H54 (cell line): ENCODE measurements at regions not wholly inside any gene's neighbourhood (a gene's known extent, or its start where the extent isn't known, plus 50 kb on each side); places are given as distances from the start of the nearest gene placed in this dataset.
"Not testable (repeated sequence)": the region's sequence is repeated elsewhere in the genome, so short reads cannot be mapped to it uniquely, and the experiment has no call there.

Experiments used
- DNase-seq: peaks from one replicate; pipeline ENCODE4 v3.0.0; 2011; ENCODE audit warnings: low spot score, mixed read lengths; ENCODE audit not compliant: insufficient read length
- FAIRE-seq: peaks from 3 replicates; lab custom pipeline; 2011; peaks lifted over from hg19 to GRCh38; lab: Jason Lieb, UNC
- POLR2A ChIP-seq: IDR thresholded peaks from 2 replicates; pipeline ENCODE4 v1.6.1; 2011; ENCODE audit warnings: low read depth, mild to moderate bottlenecking, low read length

DNA sequence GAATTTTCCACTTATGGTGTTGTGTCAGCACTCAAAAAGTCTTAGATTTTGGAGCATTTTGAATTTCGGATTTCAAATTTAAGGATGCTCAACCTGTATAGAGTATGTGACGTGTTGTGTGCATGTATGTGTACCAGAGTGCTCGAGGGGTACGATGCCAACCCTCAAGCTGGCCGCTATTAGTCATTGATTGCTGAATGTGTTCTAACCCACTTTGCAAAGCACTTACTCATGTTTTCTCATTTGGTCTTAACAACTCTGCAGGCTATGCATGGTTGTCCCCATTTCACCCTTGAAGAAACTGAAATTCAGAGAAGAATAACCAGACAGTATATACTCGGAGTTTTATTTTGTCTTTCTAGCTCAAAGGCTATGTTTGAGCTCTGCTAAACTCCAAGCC is 196.4 kb upstream of the TENM4 start:
- DNase-seq: no peak
- no peak for TF ChIP-seq POLR2A
- no peak for FAIRE-seq

DNA sequence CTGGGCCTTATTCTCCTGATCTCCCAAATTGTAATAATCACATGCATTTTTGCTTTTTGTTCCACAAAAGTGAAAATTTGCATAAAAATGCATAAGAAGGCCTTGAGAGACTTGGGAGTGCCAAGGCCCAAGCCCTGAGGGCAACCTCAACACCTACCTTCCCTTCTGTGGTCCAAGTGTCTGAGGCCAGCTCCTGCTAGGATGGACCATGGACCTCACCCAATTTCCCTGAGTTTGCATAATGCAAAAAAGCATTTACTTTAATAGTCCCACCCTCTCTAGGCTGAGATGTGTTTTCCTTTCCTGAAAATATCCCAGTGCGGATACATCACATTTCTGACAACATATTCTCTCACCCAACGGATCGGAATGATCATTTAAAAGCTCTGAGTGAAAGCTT is 194.1 kb upstream of the TENM4 start:
- no peak for TF ChIP-seq POLR2A
- DNase-seq: no peak
- no peak for FAIRE-seq

DNA sequence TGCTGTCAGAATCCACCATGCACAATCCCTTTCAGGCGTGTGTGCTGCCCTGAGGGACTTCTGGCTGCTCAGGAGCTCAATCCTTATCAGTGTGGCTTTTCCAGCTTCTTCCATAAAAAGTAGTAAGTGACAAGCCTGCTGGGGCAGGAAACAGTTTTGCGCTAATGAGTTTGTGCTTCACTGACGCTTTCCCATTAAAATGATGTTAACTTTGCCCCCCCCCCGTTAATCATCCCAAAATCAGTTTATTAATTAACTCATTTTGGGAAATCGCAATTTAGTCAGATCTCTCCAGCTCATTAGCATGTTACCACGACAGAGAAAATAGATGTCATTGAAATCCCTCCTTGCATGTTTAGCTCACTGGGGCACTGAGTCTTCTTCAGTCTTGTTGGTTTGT is 186.5 kb upstream of the TENM4 start:
- FAIRE-seq (no peak), DNase-seq (no peak)
- no peak for TF ChIP-seq POLR2A

DNA sequence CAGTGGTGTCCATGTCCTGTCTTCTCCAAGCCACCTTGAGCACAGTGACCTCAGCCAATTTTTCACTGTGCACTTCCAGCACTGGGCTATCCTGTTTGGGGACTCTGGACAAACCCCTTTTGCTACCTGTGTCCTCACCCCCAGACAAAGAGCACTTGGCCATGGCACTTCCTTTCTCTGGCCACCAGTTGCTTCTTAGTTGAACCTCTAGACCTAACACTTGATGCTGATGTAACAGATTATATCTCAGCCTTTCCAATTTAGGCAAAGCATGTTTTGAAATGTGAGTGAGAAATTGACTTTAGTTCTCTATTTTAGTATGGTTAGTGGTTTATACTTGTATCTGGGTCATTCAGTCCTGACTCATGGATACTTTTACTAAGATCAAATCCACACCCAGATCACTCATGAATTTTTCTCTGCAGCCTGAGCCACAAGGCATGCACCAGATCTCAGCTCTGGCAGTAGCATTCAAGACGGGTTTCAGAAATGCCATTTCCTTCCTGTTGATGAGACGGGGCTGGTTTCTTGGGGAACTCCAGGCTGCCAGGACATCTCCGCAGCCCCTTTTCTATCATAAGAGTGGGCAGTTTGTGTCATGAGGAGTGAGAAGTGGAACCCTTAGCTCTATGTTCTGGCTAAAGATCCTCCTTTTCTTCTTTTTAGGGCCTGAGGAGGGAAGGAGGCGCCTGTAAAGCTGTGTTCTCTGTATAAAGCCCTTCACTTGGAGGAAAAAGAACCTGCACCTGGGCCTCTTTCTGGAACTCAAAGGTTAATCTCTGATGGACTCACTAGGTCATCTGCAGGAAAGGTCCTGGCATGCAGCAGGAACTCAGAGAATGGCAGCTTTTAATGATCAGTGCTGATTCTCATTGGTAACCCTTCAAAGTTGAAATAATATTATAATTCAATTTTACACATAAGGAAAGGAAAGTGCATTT is 185.6 kb upstream of the TENM4 start:
- DNase-seq (no peak), FAIRE-seq (no peak)
- no peak for TF ChIP-seq POLR2A

DNA sequence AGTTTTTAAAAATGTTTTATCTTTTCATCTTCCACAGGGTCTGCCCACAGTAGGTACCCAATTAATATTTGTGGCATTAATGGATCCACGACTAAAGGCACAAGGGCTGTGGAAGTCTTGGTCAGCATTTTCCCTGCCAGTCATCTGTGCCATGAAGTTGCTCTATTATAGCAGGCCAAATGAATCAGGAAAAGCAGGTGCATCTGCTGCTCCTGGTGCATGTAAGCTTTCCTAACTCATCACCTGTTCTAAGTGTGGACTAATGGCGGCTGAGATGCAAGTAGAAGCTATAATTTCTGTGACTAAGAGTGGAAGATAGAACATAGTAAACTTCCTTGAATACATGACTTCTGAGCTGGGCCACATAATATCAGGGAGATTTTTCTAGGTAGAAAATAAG is 182.5 kb upstream of the TENM4 start:
- TF ChIP-seq POLR2A: no peak
- FAIRE-seq (no peak), DNase-seq (no peak)

DNA sequence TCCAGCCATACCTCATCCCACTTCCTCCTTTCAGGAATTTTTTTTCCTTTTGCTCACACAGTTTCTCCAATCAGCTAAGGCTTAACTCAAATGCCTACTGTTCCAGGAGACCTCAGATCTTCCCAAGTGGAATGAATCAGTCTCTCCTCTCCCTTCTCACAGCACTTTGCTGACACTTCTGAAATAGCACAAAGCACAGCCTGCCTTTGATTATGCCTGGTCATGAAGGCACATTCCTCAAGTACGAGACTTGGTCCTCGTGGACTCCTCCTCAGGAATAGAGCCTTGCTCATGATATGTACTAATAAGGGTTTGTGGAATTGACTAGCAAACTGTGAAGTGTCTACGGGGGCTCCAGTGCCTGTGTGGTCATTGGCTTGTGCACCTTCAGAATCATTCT is 176.7 kb upstream of the TENM4 start:
- DNase-seq (no peak), FAIRE-seq (no peak)
- TF ChIP-seq POLR2A: no peak

DNA sequence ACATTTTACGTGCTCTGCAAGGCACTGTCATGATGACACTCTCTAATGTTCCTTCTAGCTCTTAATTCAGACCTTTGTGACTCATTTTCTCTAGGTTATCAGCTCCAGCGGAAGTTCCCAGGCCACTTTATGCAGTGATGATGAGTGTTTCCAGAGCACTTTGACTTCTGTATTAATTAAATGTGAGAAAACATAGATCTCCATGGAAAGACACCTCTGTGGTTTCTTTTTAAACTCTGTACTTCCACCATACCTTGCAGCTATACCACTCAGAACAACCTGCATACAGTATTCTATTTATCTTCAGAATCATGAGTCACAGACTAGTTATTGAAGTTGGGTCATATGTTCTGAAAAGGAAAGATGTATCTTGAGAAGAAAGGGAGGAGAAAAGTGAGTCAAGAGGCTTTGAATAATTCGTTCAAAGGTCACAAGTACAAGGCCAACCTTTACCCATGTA is 175.6 kb upstream of the TENM4 start:
- DNase-seq (no peak), FAIRE-seq (no peak)
- TF ChIP-seq POLR2A: no peak

DNA sequence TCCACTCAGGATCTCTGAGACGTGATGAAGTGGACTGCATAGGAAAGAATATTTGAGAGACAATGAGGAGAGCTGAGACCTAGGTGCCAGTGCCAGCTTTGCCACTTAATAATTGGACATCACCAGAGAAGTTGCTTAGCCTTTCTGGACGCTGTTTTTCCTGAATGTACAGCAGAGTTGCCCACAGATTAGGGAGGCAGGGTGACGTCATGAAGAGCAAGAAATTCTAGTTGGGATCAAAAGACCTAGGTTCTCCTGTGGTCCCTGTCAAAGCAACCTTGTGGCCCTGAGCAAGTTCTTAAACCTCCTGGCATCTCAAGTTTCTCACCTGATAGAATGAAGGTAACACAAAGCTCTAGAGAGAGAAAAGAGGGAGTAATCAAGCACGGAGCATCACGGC is 174.6 kb upstream of the TENM4 start:
- TF ChIP-seq POLR2A: no peak
- DNase-seq: no peak
- no peak for FAIRE-seq

DNA sequence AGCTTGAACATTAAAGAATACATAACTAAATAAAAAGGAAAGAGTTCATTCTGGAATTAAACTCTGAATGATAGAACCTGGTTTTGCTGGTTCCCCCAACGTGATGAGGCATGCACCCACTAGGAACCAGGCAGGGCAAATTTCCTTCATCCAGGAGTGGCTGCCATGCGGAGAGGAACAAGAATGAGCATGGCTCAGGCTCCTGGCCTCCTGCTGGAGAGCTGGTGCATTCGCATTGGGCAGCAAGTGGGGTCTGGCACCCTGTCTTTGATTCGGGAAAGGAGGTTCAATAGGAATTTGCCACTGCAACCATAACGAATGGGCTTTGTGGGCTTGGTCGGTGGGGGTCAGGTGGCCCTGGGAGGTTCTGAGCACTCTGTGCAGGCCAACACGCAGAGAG is 169.8 kb upstream of the TENM4 start:
- FAIRE-seq: no peak
- DNase-seq: no peak
- no peak for TF ChIP-seq POLR2A

DNA sequence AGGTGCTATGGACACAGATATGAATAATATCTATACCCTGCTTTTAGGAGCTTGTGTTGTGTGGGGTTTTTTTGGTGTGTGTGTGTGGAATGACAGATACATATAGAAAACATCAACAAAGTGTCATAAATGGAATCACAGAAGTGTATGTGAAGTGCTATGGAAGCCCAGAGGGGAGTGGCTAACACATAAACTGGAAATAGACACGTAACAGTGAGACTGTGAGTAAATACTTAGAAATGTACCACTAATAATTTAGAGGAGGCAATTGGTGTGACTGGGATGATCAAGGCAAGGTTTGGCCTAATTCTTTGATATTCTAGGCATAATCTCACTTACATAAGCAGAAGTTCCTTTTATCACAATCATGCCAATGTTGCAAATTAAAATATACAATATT is 169.3 kb upstream of the TENM4 start:
- no peak for FAIRE-seq

DNA sequence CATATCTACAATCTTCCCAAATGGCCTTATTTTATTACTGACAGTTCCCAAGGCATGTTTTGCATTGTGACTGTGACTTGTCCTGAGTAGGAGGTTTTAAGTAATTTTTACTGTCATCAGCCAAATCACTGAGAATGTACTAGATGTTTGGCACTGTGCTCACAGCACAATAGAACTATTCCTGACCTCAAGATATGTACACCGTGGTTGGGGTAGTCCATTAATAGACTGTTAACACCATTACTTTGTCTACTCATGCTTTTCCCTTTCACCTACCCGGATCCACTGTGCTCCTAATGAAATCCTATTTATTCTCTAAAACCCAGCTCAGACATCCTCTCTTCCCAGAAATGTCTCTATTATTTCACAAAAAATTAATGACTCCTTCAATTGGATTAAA is 168.7 kb upstream of the TENM4 start:
- DNase-seq (no peak), FAIRE-seq (no peak)
- TF ChIP-seq POLR2A: no peak

More for the DNA sequence above, 169.3 kb upstream of the TENM4 start:
- no peak for DNase-seq
- TF ChIP-seq POLR2A: no peak

DNA sequence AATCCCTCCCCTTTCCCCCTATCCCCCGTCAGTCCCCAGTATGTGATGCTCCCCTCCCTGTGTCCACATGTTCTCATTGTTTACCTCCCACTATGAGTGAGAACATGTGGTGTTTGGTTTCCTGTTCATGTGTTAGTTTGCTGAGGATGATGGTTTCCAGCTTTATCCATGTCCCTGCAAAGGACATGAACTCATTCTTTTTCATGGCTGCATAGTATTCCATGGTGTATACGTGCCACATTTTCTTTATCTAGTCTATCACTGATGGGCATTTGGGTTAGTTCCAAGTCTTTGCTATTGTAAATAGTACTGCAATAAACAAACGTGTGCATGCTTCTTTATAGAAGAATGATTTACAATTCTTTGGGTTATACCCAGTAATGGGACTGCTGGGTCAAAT is 165.6 kb upstream of the TENM4 start:
- not testable (repeated sequence) for FAIRE-seq, DNase-seq

DNA sequence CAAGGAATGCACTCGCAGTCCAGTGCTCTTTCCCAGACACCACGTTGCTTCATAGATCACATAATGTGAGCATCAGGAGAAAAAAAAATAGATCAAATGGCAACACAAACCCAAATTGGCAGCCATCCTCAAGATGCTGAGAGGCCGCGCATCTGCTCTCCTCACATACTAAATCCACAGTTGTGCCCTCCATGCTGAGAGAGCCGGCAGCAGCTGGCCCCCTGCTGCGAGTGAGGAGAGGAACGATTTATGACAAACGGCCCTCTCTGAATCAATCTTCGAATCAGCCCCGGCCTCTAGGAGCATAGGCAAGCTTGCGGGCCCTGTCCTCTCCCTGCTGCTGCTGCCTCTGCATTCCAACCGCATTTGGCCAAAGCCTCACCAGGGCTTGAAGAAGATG is 159.9 kb upstream of the TENM4 start:
- no peak for FAIRE-seq
- no peak for TF ChIP-seq POLR2A
- no peak for DNase-seq

DNA sequence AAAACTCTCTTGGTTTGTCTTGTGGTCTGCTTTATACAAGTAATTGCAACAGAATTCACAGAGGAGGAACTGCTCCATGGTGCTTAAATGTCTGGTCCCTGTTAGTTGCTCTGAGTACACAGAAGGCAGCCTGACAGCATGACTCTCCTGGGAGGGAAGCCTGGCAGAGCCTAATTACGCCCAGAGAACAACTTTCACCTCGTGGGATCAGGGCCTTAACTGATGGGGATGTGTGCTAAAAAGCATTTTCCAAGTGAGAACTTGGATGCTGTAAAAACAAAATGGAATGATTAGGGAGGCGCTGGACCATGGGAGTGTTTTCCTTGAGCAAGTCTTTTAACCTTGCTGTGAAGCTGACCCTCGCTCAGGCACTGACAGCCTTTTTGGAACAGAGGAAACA is 154.0 kb upstream of the TENM4 start:
- no peak for TF ChIP-seq POLR2A
- DNase-seq (no peak), FAIRE-seq (no peak)

DNA sequence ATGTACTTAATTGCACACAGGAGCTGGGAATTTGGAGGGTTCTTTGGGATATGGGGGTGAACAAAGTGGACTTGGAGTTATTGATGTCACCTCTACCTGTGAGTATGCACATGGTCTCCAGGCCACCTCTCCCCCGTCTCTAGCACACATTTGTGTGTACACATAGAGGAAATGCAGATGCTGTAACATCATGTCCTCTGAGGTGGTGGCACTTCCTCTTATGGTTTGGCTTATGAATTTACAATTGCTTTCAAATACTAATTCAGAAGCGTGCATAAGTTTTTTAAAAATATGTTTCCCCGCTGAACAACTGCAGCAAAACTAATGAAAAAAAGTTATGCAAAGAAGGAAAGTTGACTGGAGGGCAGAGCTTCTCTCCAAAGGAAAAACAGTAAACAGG is 152.0 kb upstream of the TENM4 start:
- DNase-seq: no peak
- no peak for TF ChIP-seq POLR2A
- no peak for FAIRE-seq
